Right hindlimb (tissue), 1 donor: ENCODE measurements at regions not wholly inside any gene's neighbourhood (a gene's known extent, or its start where the extent isn't known, plus 50 kb on each side); places are given as distances from the start of the nearest gene placed in this dataset.
"Not testable (repeated sequence)": the region's sequence is repeated elsewhere in the genome, so short reads cannot be mapped to it uniquely, and the experiment has no call there.

Source experiments
- DNase-seq: peaks from one replicate; pipeline ENCODE4 v3.0.0-alpha.2; 2018

DNA sequence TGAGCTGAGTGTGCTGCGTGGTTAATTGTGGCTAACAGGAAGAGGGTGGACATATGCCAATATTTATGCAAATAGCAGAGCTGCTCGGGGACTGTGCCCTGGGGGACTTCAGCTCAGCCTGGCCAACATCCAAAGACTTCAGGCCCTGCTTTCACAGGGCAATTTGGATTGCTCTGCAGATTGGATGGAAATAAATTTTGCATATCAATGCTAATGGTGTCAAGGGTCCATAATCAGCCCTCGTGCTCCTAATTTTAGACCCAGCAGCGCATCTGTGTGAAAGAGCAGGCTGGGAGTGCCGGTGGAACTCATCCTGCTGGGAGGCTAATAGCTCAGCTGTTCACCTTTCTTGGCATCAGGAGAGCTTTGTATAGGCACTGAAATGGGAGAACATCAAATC lies 270.1 kb downstream of the TCERG1L start:
- no peak for DNase-seq

DNA sequence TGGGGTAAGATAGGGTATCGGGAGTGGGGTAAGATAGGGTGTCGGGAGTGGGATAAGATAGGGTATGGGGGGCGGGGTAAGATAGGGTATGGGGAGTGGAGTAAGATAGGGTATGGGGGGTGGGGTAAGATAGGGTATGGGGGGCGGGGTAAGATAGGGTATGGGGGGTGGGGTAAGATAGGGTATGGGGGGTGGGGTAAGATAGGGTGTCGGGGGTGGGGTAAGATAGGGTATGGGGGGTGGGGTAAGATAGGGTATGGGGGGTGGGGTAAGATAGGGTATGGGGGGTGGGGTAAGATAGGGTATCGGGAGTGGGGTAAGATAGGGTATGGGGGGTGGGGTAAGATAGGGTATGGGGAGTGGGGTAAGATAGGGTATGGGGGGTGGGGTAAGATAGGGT lies 269.5 kb downstream of the TCERG1L start:
- not testable (repeated sequence) for DNase-seq
